Progenitor cell of endocrine pancreas (in vitro differentiated cells): ENCODE measurements at regions not wholly inside any gene's neighbourhood (a gene's known extent, or its start where the extent isn't known, plus 50 kb on each side); places are given as distances from the start of the nearest gene placed in this dataset.

ENCODE experiments used
- DNase-seq: peaks from one replicate; pipeline ENCODE4 v3.0.0; 2021; ENCODE audit warnings: low spot score; ENCODE audit not compliant: unreplicated experiment
- H3K27ac Mint-ChIP-seq: 2 replicates; pipeline ENCODE4 v1.8.0; 2021; ENCODE audit warnings: mild to moderate bottlenecking, moderate library complexity, mixed read lengths
- H3K27me3 Mint-ChIP-seq: 2 replicates; pipeline ENCODE4 v1.8.0; 2021; ENCODE audit warnings: mixed read lengths
- H3K36me3 Mint-ChIP-seq: 2 replicates; pipeline ENCODE4 v1.8.0; 2022; ENCODE audit warnings: mixed read lengths; ENCODE audit not compliant: insufficient read depth
- H3K4me1 Mint-ChIP-seq: 2 replicates; pipeline ENCODE4 v1.8.0; 2021; ENCODE audit warnings: low read depth, mixed read lengths
- H3K4me3 Mint-ChIP-seq: 2 replicates; pipeline ENCODE4 v1.8.0; 2021; ENCODE audit warnings: low read depth, mild to moderate bottlenecking, moderate library complexity, mixed read lengths
- H3K9me3 Mint-ChIP-seq: 2 replicates; pipeline ENCODE4 v1.8.0; 2021; ENCODE audit warnings: low read depth, mixed read lengths
- CTCF ChIP-seq: fragments of 200-600 bp; sonication (generic); IDR thresholded peaks from one replicate; pipeline ENCODE4 v1.5.0; 2021; ENCODE audit warnings: antibody characterized with exemption, mild to moderate bottlenecking; ENCODE audit not compliant: unreplicated experiment

GRCh38 chr17:70608957-70609356 is 439.6 kb downstream of the KCNJ2 start:
- H3K4me1 Mint-ChIP-seq, result no peaks in the 10 kb centered on the region
- H3K27ac Mint-ChIP-seq, result no peak overlapping the region
- DNase-seq, result no peak
- no peak for TF ChIP-seq CTCF
- no peaks in the 10 kb centered on the region for H3K36me3 Mint-ChIP-seq
- no peaks in the 10 kb centered on the region for H3K27me3 Mint-ChIP-seq
- no peak overlapping the region for H3K4me3 Mint-ChIP-seq
- H3K9me3 Mint-ChIP-seq, result no peaks in the 10 kb centered on the region

DNA sequence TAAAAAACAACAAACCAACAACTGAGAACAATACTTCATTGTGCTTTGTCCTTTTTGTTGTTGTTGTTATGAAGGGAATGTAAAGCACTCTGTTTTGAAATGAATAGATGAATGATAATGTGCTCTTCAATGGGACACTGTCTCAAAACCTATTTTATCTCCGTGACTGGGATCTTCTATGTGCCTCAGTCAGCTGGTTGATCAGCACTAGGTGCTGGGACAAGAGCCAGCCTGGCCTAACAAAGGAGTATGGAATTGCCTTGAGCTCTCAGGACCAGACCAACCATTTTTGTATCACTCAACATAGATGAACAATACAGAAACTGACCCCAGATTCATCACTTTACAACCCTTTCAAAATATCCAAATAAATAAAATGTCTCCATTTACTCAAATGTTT is 440.2 kb downstream of the KCNJ2 start:
- no peaks in the 10 kb centered on the region for H3K4me1 Mint-ChIP-seq
- H3K9me3 Mint-ChIP-seq, result no peaks in the 10 kb centered on the region
- no peak overlapping the region for H3K27ac Mint-ChIP-seq
- H3K4me3 Mint-ChIP-seq, result no peak overlapping the region
- no peaks in the 10 kb centered on the region for H3K36me3 Mint-ChIP-seq
- H3K27me3 Mint-ChIP-seq, result no peaks in the 10 kb centered on the region
- TF ChIP-seq CTCF, result no peak
- no peak for DNase-seq

- no peaks in the 10 kb centered on the region for H3K27me3 Mint-ChIP-seq
These were observed 440.8 kb downstream of the KCNJ2 start for GRCh38 chr17:70610161-70610560.

DNA sequence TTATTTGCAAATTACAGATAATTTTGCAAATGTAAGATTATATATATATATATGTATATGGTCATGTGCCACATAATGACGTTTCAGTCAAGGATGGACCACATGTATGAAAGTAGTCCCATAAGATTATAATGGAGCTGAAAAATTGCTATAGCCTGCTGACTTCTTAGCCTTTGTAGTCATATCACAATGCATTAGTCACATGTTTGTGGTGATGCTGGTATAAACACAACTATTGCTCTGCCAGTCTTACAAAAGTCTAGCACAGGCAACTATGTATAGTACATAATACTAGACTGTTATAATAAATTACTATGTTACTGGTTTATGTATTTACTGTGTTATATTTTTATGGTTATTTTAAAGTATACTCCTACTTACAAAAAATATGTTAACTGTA is 444.3 kb downstream of the KCNJ2 start:
- DNase-seq, result no peak
- Mint-ChIP-seq H3K27me3 (no peaks in the 10 kb centered on the region), H3K27ac (no peak overlapping the region), H3K9me3 (no peaks in the 10 kb centered on the region), H3K36me3 (no peaks in the 10 kb centered on the region), H3K4me3 (no peak overlapping the region), H3K4me1 (no peaks in the 10 kb centered on the region)
- TF ChIP-seq CTCF, result no peak

More at GRCh38 chr17:70610161-70610560, 440.8 kb downstream of the KCNJ2 start:
- Mint-ChIP-seq H3K4me3 (no peak overlapping the region), H3K36me3 (no peaks in the 10 kb centered on the region), H3K27ac (no peak overlapping the region), H3K4me1 (no peaks in the 10 kb centered on the region), H3K9me3 (no peaks in the 10 kb centered on the region)
- TF ChIP-seq CTCF, result no peak
- DNase-seq, result no peak

DNA sequence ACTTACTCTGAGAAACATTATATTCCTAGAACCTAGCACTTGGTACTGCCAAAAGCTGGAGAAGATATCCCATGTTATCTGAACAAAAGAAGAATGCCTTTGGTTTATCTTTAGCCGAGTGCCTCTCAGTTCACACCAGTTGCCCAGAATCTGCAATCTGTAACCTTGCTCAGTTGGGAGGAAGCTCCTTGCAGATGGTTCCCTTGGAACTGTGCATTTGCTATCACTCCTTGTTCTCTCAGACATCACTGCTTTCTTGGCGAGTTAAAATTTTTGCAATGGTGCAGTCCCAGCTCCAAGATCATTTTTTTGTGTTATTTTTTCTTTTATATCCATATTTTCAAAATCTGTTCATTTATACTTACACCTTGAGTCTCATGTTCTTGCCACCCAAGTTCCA is 446.5 kb downstream of the KCNJ2 start:
- no peak for TF ChIP-seq CTCF
- no peaks in the 10 kb centered on the region for H3K9me3 Mint-ChIP-seq
- no peaks in the 10 kb centered on the region for H3K36me3 Mint-ChIP-seq
- H3K27ac Mint-ChIP-seq, result no peak overlapping the region
- no peak for DNase-seq
- no peaks in the 10 kb centered on the region for H3K4me1 Mint-ChIP-seq
- no peak overlapping the region for H3K4me3 Mint-ChIP-seq
- no peaks in the 10 kb centered on the region for H3K27me3 Mint-ChIP-seq
